ENCODE measurements at regions not wholly inside any gene's neighbourhood (a gene's known extent, or its start where the extent isn't known, plus 50 kb on each side); places are given as distances from the start of the nearest gene placed in this dataset.

DNA sequence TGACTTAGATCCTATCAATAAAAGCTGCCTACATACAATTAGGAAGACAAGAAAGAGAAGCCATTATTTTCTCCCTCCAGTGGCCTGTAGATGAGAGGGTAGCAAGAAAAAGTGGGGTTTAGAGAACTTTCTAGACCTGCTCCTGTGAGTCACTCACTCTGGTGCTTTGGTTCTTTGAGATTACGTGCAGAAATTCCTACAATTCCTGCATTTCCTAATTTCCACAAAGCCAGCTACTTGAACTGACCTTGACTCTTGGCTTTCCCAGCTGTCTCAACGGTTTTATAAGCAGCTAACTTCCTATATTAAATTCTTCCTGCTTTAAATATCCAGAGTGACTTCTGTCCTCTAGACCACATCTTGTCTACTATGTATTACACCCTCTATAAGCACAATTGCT, 899.5 kb upstream of the KLHL29 start:
- TF ChIP-seq SPI1 (IDR thresholded peaks at IDR 0.05; ENCODE audit: low read depth, low read length): no peak
- TF ChIP-seq TAF1 (IDR thresholded peaks at IDR 0.05; ENCODE audit: low read depth, low read length): no peak
- TF ChIP-seq POU2F2 (IDR thresholded peaks at IDR 0.05; ENCODE audit: low read depth, low read length): no peak
- TF ChIP-seq POLR2A (IDR thresholded peaks at IDR 0.05; ENCODE audit: low read depth, low read length): no peak
- TF ChIP-seq PAX5 (IDR thresholded peaks at IDR 0.05; ENCODE audit: insufficient read depth, low read length, severe bottlenecking): no peak
- TF ChIP-seq POLR2AphosphoS5 (IDR thresholded peaks at IDR 0.05; ENCODE audit: low read depth, low read length): no peak
- FAIRE-seq: no peak

DNA sequence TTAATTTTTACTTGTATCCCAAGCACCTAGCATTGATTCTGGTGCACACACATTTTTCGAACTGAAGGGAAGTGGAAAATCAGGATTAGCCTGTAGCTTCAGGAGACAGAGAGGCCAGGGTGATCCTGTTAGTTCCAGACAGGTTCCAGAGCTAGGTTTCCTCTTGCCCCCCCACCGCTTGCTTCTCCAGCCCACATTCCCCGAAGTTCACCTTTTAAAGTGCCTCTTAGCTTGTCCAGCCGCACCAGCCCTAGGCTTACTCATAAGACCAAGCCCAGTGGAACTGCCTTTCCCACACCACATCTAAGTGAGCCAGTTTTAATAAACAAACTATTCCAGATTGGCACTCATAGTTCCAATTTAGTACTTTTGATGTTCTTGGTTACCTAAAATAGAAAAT, 898.6 kb upstream of the KLHL29 start:
- TF ChIP-seq PAX5 (IDR thresholded peaks at IDR 0.05; ENCODE audit: insufficient read depth, low read length, severe bottlenecking): no peak
- no peak for TF ChIP-seq TAF1 (IDR thresholded peaks at IDR 0.05; ENCODE audit: low read depth, low read length)
- TF ChIP-seq POLR2AphosphoS5 (IDR thresholded peaks at IDR 0.05; ENCODE audit: low read depth, low read length): no peak
- no peak for TF ChIP-seq POLR2A (IDR thresholded peaks at IDR 0.05; ENCODE audit: low read depth, low read length)
- TF ChIP-seq POU2F2 (IDR thresholded peaks at IDR 0.05; ENCODE audit: low read depth, low read length): no peak
- TF ChIP-seq SPI1 (IDR thresholded peaks at IDR 0.05; ENCODE audit: low read depth, low read length): no peak
- FAIRE-seq (no peak), DNase-seq (ENCODE audit: insufficient read length, low spot score) (no peak)

More for the DNA sequence above, 899.5 kb upstream of the KLHL29 start:
- DNase-seq (ENCODE audit: insufficient read length, low spot score): no peak

- FAIRE-seq (no peak), DNase-seq (ENCODE audit: insufficient read length, low spot score) (no peak)
- TF ChIP-seq SPI1 (IDR thresholded peaks at IDR 0.05; ENCODE audit: low read depth, low read length) (no peak), PAX5 (IDR thresholded peaks at IDR 0.05; ENCODE audit: insufficient read depth, low read length, severe bottlenecking) (no peak), POLR2A (IDR thresholded peaks at IDR 0.05; ENCODE audit: low read depth, low read length) (no peak), POLR2AphosphoS5 (IDR thresholded peaks at IDR 0.05; ENCODE audit: low read depth, low read length) (no peak), POU2F2 (IDR thresholded peaks at IDR 0.05; ENCODE audit: low read depth, low read length) (no peak), TAF1 (IDR thresholded peaks at IDR 0.05; ENCODE audit: low read depth, low read length) (no peak)
Measured at GRCh38 chr2:22487036-22487435, 897.9 kb upstream of the KLHL29 start.

DNA sequence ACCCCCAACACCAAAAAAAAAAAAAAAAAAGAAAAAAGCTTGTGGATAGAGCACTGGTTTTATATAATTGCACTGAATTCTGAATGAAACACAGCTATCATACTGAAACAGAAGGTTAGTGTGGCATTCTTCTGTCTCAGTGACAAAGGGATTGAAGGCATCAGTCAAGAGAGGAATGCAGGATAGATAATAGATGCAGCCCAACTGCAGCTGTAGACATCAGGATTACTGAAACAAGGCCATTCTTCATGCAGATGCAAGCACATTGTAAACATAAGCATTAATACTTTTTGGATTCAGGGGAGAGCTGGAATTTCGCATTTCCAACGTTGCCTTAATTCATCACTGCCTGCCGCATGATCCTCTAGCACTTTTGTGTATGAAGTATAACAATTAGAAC, 897.4 kb upstream of the KLHL29 start:
- no peak for FAIRE-seq
- TF ChIP-seq POLR2AphosphoS5 (IDR thresholded peaks at IDR 0.05; ENCODE audit: low read depth, low read length) (no peak), SPI1 (IDR thresholded peaks at IDR 0.05; ENCODE audit: low read depth, low read length) (no peak), POLR2A (IDR thresholded peaks at IDR 0.05; ENCODE audit: low read depth, low read length) (no peak), PAX5 (IDR thresholded peaks at IDR 0.05; ENCODE audit: insufficient read depth, low read length, severe bottlenecking) (no peak), POU2F2 (IDR thresholded peaks at IDR 0.05; ENCODE audit: low read depth, low read length) (no peak), TAF1 (IDR thresholded peaks at IDR 0.05; ENCODE audit: low read depth, low read length) (no peak)
- DNase-seq (ENCODE audit: insufficient read length, low spot score): no peak

GRCh38 chr2:22491442-22491841, 893.5 kb upstream of the KLHL29 start:
- DNase-seq (ENCODE audit: insufficient read length, low spot score) (no peak), FAIRE-seq (no peak)
- TF ChIP-seq PAX5 (IDR thresholded peaks at IDR 0.05; ENCODE audit: insufficient read depth, low read length, severe bottlenecking): no peak
- no peak for TF ChIP-seq SPI1 (IDR thresholded peaks at IDR 0.05; ENCODE audit: low read depth, low read length)
- TF ChIP-seq POLR2A (IDR thresholded peaks at IDR 0.05; ENCODE audit: low read depth, low read length): no peak
- TF ChIP-seq POU2F2 (IDR thresholded peaks at IDR 0.05; ENCODE audit: low read depth, low read length): no peak
- no peak for TF ChIP-seq TAF1 (IDR thresholded peaks at IDR 0.05; ENCODE audit: low read depth, low read length)
- TF ChIP-seq POLR2AphosphoS5 (IDR thresholded peaks at IDR 0.05; ENCODE audit: low read depth, low read length): no peak

DNA sequence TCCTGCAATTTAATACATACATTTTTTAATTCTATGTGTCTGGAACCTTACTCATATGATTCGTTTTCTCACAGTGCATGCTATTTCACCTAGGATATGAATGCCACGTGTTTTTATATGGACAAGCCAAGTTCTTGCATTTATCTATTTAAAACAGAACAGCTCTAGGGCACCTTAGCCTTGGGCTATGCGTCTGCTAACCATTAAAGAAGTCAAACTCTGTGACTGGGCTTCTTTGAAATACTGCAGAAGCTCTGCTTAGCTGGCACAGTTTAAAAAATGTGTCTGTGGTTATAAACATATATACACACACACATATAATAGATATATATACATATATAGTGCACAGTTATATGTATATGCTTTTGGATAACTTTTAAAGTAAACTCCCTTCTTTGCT, 890.8 kb upstream of the KLHL29 start:
- FAIRE-seq: no peak
- DNase-seq (ENCODE audit: insufficient read length, low spot score): no peak
- TF ChIP-seq SPI1 (IDR thresholded peaks at IDR 0.05; ENCODE audit: low read depth, low read length): no peak
- TF ChIP-seq PAX5 (IDR thresholded peaks at IDR 0.05; ENCODE audit: insufficient read depth, low read length, severe bottlenecking): no peak
- TF ChIP-seq POLR2AphosphoS5 (IDR thresholded peaks at IDR 0.05; ENCODE audit: low read depth, low read length): no peak
- TF ChIP-seq TAF1 (IDR thresholded peaks at IDR 0.05; ENCODE audit: low read depth, low read length): no peak
- no peak for TF ChIP-seq POU2F2 (IDR thresholded peaks at IDR 0.05; ENCODE audit: low read depth, low read length)
- no peak for TF ChIP-seq POLR2A (IDR thresholded peaks at IDR 0.05; ENCODE audit: low read depth, low read length)

DNA sequence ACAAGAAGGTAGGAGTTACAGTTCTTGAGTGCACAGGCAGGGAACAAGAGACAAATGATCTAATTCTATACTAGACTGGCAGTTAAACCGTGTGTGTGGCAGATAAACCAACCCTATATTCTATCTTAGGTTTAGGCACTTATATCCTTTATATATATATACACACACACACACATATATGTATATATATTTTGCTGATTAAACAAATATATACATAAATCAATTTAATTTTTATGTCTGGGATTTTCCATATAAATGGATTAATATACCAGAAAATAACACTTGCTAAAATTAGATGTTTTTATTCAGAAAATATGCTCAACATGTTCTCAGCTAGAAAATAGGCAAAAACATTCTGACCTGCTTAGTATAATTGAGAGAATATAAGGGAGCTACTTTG, 887.9 kb upstream of the KLHL29 start:
- TF ChIP-seq POLR2AphosphoS5 (IDR thresholded peaks at IDR 0.05; ENCODE audit: low read depth, low read length) (no peak), TAF1 (IDR thresholded peaks at IDR 0.05; ENCODE audit: low read depth, low read length) (no peak)

GRCh38 chr2:22497789-22498188, 887.2 kb upstream of the KLHL29 start:
- no peak for DNase-seq (ENCODE audit: insufficient read length, low spot score)
- no peak for TF ChIP-seq POLR2A (IDR thresholded peaks at IDR 0.05; ENCODE audit: low read depth, low read length)
- FAIRE-seq: no peak

More for the DNA sequence above, 887.9 kb upstream of the KLHL29 start:
- DNase-seq (ENCODE audit: insufficient read length, low spot score): no peak
- FAIRE-seq: no peak

DNA sequence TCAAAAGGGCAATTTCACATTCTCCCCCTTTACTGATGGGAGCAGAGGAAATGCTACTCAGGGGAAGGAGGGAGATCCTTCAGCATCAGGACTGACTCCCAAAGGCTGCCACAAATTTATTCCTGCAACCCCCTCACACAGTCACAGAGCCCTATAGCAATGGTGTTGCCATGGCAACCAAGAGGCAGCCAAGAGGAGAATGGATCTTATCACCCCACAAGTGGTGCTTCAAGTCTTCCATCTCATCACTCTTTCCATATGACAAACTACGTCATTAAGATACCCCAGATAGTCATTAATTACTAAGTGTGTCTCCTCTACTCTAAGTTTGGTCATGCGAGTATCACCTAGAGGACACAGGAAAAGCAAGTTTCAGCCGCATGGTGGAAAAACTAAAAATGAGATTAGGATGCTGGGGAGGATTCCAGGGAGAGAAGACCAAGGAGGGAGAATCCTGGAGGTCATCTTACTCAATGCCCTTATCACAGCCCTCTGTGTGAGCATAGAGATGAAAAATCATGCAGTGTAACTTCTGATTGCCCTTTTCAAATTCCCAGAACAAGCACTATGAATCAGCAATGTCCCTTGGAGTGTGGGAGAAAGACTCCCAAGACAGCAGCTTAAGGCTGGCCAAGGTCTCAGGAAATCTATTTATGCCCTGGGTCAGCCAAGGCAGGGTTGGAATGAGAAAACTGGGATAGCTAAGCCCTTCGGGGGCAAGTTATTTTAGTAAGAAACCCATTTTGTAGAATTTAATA, 885.7 kb upstream of the KLHL29 start:
- no peak for DNase-seq (ENCODE audit: insufficient read length, low spot score)
- FAIRE-seq: no peak
- TF ChIP-seq SPI1 (IDR thresholded peaks at IDR 0.05; ENCODE audit: low read depth, low read length): no peak
- TF ChIP-seq POU2F2 (IDR thresholded peaks at IDR 0.05; ENCODE audit: low read depth, low read length): no peak
- TF ChIP-seq TAF1 (IDR thresholded peaks at IDR 0.05; ENCODE audit: low read depth, low read length): no peak
- no peak for TF ChIP-seq POLR2A (IDR thresholded peaks at IDR 0.05; ENCODE audit: low read depth, low read length)
- no peak for TF ChIP-seq PAX5 (IDR thresholded peaks at IDR 0.05; ENCODE audit: insufficient read depth, low read length, severe bottlenecking)
- TF ChIP-seq POLR2AphosphoS5 (IDR thresholded peaks at IDR 0.05; ENCODE audit: low read depth, low read length): no peak

GRCh38 chr2:22500555-22500935, 884.4 kb upstream of the KLHL29 start:
- no peak for FAIRE-seq
- TF ChIP-seq POLR2A (IDR thresholded peaks at IDR 0.05; ENCODE audit: low read depth, low read length) (no peak), TAF1 (IDR thresholded peaks at IDR 0.05; ENCODE audit: low read depth, low read length) (no peak), POU2F2 (IDR thresholded peaks at IDR 0.05; ENCODE audit: low read depth, low read length) (no peak), SPI1 (IDR thresholded peaks at IDR 0.05; ENCODE audit: low read depth, low read length) (no peak), POLR2AphosphoS5 (IDR thresholded peaks at IDR 0.05; ENCODE audit: low read depth, low read length) (no peak), PAX5 (IDR thresholded peaks at IDR 0.05; ENCODE audit: insufficient read depth, low read length, severe bottlenecking) (no peak)
- DNase-seq (ENCODE audit: insufficient read length, low spot score): no peak
